ENCODE measurements at regions not wholly inside any gene's neighbourhood (a gene's known extent, or its start where the extent isn't known, plus 50 kb on each side); places are given as distances from the start of the nearest gene placed in this dataset.

GRCh38 chr20:60361761-60362395 lies 403.7 kb downstream of the CDH26 start:
- intact Hi-C loops (cut with micrococcal nuclease; ENCODE audit: unreplicated experiment), result no loop called here

DNA sequence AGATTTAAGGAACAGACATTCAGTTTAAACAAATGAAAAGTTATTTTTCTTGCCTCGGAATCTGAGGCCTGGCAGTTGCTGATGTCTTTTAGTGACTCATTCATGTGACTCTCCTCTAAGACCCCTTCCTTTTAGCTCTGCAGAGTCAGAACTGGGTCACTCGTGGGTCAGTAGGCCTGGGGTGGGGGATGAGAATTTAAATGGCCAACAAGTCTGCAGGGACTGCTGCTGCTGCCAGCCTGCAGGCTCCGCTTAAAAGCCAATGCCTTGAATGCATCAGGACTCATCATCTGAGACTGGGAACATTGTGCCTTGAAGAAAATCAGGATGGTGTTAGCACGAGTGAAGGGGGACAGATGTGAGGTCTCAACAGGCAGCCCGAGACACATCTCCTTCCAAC lies 404.3 kb downstream of the CDH26 start:
- no TSS peak for BruUV-seq (replicated peaks)
- intact Hi-C loops (cut with micrococcal nuclease; ENCODE audit: unreplicated experiment) (no loop called here), in situ Hi-C loops (cut with HindIII; ENCODE audit: low pct_unique_long_range_greater_than_20kb, low sequenced_read_pairs) (no loop called here)
- Histone ChIP-seq H3K4me1 (ENCODE audit: control insufficient read depth, insufficient read depth, low read length) (no peaks in the 10 kb centered on the region), H3K4me3 (ENCODE audit: low read depth in 2 of 2, low read length in 2 of 2) (no peak overlapping the region), H3K36me3 (ENCODE audit: control insufficient read depth, insufficient read depth, low read length) (no peaks in the 10 kb centered on the region), H3K9me3 (ENCODE audit: control insufficient read depth, insufficient read depth, low read depth, low read length) (no peaks in the 10 kb centered on the region), H3K27ac (ENCODE audit: low read length) (no peak overlapping the region), H3K27me3 (ENCODE audit: control insufficient read depth, insufficient read depth, low read length) (peaks cover 3% of the 10 kb centered on the region; the same call in 1 of the 2 replicates)
- ATAC-seq, result no peak
- DNase-seq (ENCODE audit: low read depth, low spot score), result no peak
- CTCF ChIA-PET, result no interaction called here
- POLR2A ChIA-PET, result no interaction called here
- TF ChIP-seq, protein P1, sequence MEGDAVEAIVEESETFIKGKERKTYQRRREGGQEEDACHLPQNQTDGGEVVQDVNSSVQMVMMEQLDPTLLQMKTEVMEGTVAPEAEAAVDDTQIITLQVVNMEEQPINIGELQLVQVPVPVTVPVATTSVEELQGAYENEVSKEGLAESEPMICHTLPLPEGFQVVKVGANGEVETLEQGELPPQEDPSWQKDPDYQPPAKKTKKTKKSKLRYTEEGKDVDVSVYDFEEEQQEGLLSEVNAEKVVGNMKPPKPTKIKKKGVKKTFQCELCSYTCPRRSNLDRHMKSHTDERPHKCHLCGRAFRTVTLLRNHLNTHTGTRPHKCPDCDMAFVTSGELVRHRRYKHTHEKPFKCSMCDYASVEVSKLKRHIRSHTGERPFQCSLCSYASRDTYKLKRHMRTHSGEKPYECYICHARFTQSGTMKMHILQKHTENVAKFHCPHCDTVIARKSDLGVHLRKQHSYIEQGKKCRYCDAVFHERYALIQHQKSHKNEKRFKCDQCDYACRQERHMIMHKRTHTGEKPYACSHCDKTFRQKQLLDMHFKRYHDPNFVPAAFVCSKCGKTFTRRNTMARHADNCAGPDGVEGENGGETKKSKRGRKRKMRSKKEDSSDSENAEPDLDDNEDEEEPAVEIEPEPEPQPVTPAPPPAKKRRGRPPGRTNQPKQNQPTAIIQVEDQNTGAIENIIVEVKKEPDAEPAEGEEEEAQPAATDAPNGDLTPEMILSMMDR (IDR thresholded peaks at IDR 0.05), result no peak
- TF ChIP-seq, protein P2, sequence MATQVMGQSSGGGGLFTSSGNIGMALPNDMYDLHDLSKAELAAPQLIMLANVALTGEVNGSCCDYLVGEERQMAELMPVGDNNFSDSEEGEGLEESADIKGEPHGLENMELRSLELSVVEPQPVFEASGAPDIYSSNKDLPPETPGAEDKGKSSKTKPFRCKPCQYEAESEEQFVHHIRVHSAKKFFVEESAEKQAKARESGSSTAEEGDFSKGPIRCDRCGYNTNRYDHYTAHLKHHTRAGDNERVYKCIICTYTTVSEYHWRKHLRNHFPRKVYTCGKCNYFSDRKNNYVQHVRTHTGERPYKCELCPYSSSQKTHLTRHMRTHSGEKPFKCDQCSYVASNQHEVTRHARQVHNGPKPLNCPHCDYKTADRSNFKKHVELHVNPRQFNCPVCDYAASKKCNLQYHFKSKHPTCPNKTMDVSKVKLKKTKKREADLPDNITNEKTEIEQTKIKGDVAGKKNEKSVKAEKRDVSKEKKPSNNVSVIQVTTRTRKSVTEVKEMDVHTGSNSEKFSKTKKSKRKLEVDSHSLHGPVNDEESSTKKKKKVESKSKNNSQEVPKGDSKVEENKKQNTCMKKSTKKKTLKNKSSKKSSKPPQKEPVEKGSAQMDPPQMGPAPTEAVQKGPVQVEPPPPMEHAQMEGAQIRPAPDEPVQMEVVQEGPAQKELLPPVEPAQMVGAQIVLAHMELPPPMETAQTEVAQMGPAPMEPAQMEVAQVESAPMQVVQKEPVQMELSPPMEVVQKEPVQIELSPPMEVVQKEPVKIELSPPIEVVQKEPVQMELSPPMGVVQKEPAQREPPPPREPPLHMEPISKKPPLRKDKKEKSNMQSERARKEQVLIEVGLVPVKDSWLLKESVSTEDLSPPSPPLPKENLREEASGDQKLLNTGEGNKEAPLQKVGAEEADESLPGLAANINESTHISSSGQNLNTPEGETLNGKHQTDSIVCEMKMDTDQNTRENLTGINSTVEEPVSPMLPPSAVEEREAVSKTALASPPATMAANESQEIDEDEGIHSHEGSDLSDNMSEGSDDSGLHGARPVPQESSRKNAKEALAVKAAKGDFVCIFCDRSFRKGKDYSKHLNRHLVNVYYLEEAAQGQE (IDR thresholded peaks at IDR 0.05; ENCODE audit: insufficient read depth in 1 of 2, low read depth in 2 of 2, low read length in 1 of 2), result no peak
- TF ChIP-seq POLR2AphosphoS5 (IDR thresholded peaks at IDR 0.05; ENCODE audit: low read depth, low read length), result no peak
- no peak for TF ChIP-seq SIN3A (IDR thresholded peaks at IDR 0.05; ENCODE audit: borderline replicate concordance, insufficient read depth, low read depth, low read length)
- TF ChIP-seq TCF7L2 (IDR thresholded peaks at IDR 0.05; ENCODE audit: low read depth, low read length), result no peak

More at GRCh38 chr20:60361761-60362395, 403.7 kb downstream of the CDH26 start:
- Histone ChIP-seq H3K27ac (ENCODE audit: low read length) (no peak overlapping the region), H3K4me3 (ENCODE audit: low read depth in 2 of 2, low read length in 2 of 2) (no peak overlapping the region), H3K36me3 (ENCODE audit: control insufficient read depth, insufficient read depth, low read length) (no peaks in the 10 kb centered on the region), H3K9me3 (ENCODE audit: control insufficient read depth, insufficient read depth, low read depth, low read length) (no peaks in the 10 kb centered on the region), H3K4me1 (ENCODE audit: control insufficient read depth, insufficient read depth, low read length) (no peaks in the 10 kb centered on the region), H3K27me3 (ENCODE audit: control insufficient read depth, insufficient read depth, low read length) (peaks cover 3% of the 10 kb centered on the region; the same call in 1 of the 2 replicates)
- ATAC-seq, result no peak
- no TSS peak for BruUV-seq (replicated peaks)
- in situ Hi-C loops (cut with HindIII; ENCODE audit: low pct_unique_long_range_greater_than_20kb, low sequenced_read_pairs), result no loop called here
- CTCF ChIA-PET, result no interaction called here
- TF ChIP-seq, protein P2 (IDR thresholded peaks at IDR 0.05; ENCODE audit: insufficient read depth in 1 of 2, low read depth in 2 of 2, low read length in 1 of 2), result no peak
- TF ChIP-seq SIN3A (IDR thresholded peaks at IDR 0.05; ENCODE audit: borderline replicate concordance, insufficient read depth, low read depth, low read length) (no peak), POLR2AphosphoS5 (IDR thresholded peaks at IDR 0.05; ENCODE audit: low read depth, low read length) (no peak), TCF7L2 (IDR thresholded peaks at IDR 0.05; ENCODE audit: low read depth, low read length) (no peak)
- TF ChIP-seq, protein P1 (IDR thresholded peaks at IDR 0.05), result no peak
- POLR2A ChIA-PET, result no interaction called here
- no peak for DNase-seq (ENCODE audit: low read depth, low spot score)

All from Panc1 (cell line).